ENCODE measurements at regions not wholly inside any gene's neighbourhood (a gene's known extent, or its start where the extent isn't known, plus 50 kb on each side); places are given as distances from the start of the nearest gene placed in this dataset.

DNA sequence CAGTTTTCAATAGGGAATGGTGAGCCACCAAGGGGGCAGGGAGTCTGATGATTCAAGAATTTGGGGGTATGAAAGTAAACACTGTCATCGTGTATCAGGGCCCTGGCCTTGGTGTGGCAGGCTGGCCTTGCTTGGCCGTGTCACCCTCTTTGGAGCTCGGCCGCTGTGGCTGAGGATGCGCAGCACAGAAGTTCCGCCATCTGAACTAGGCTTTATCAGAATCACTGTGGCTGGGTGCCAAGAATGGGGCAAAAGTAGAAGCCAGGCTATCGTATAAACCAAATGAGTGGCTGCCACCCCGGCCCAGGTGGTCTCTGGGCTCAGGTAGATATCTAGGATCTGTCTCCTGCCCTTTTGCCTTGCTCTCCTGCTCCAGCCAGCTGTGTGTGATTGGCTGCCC is 137.4 kb downstream of the PAPOLA start:
- POLR2A ChIA-PET (ENCODE audit: low non-redundant PET): no interaction called here
- Histone ChIP-seq H3K36me3 (ENCODE audit: insufficient read depth, low read length, poor library complexity, severe bottlenecking) (no peaks in the 10 kb centered on the region), H3K27ac (ENCODE audit: low read depth, low read length, poor library complexity, severe bottlenecking) (no peak overlapping the region), H3K9me3 (ENCODE audit: low read depth, low read length, poor library complexity, severe bottlenecking) (no peaks in the 10 kb centered on the region), H3K4me1 (ENCODE audit: insufficient read depth, low read length, poor library complexity, severe bottlenecking) (no peaks in the 10 kb centered on the region), H3K4me3 (ENCODE audit: low read depth, low read length, poor library complexity, severe bottlenecking) (no peak overlapping the region), H3K27me3 (replicated peaks; ENCODE audit: insufficient read depth, low read depth, low read length, poor library complexity) (no peaks in the 10 kb centered on the region)
- CTCF ChIA-PET: no interaction called here
- no peak for DNase-seq (ENCODE audit: low spot score)
- intact Hi-C loops (cut with micrococcal nuclease; ENCODE audit: unreplicated experiment): no loop called here
- no TSS peak for BruUV-seq (replicated peaks)
- TF ChIP-seq CTCF (conservative IDR thresholded peaks at IDR 0.05; ENCODE audit: low read depth, low read length) (no peak), EZH2 (IDR thresholded peaks at IDR 0.05; ENCODE audit: borderline replicate concordance, low read depth, low read length, poor library complexity, severe bottlenecking) (no peak)

- H3K27ac ChIP-seq (ENCODE audit: low read depth, low read length, poor library complexity, severe bottlenecking): no peak overlapping the region
- no peaks in the 10 kb centered on the region for H3K36me3 ChIP-seq (ENCODE audit: insufficient read depth, low read length, poor library complexity, severe bottlenecking)
- BruUV-seq (replicated peaks): no TSS peak
- peaks cover 7% of the 10 kb centered on the region for H3K9me3 ChIP-seq (ENCODE audit: low read depth, low read length, poor library complexity, severe bottlenecking)
- no peaks in the 10 kb centered on the region for H3K27me3 ChIP-seq (replicated peaks; ENCODE audit: insufficient read depth, low read depth, low read length, poor library complexity)
- DNase-seq (ENCODE audit: low spot score): no peak
- TF ChIP-seq EZH2 (IDR thresholded peaks at IDR 0.05; ENCODE audit: borderline replicate concordance, low read depth, low read length, poor library complexity, severe bottlenecking) (no peak), CTCF (conservative IDR thresholded peaks at IDR 0.05; ENCODE audit: low read depth, low read length) (no peak)
- no peaks in the 10 kb centered on the region for H3K4me1 ChIP-seq (ENCODE audit: insufficient read depth, low read length, poor library complexity, severe bottlenecking)
- ChIA-PET CTCF (no interaction called here), POLR2A (ENCODE audit: low non-redundant PET) (no interaction called here)
- intact Hi-C loops (cut with micrococcal nuclease; ENCODE audit: unreplicated experiment): no loop called here
- no peak overlapping the region for H3K4me3 ChIP-seq (ENCODE audit: low read depth, low read length, poor library complexity, severe bottlenecking)
These were observed 146.5 kb downstream of the PAPOLA start for GRCh38 chr14:96648506-96649326.

DNA sequence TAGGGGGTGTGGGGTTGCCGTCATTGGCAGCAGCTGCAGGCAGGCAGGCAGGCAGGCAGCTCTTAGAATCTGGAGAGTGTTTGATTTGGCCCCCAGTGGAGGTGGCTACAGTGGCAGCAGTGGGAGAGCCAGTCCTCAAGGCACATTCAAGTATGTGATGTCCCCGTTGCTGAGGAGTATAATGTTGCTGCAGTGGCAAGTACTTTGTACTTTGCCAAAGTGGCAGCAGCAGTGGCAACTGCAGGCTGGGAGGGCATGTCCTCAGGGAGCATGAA is 147.1 kb downstream of the PAPOLA start:
- peaks cover 7% of the 10 kb centered on the region for H3K9me3 ChIP-seq (ENCODE audit: low read depth, low read length, poor library complexity, severe bottlenecking)
- no peaks in the 10 kb centered on the region for H3K36me3 ChIP-seq (ENCODE audit: insufficient read depth, low read length, poor library complexity, severe bottlenecking)
- intact Hi-C loops (cut with micrococcal nuclease; ENCODE audit: unreplicated experiment): no loop called here
- BruUV-seq (replicated peaks): no TSS peak
- no peak for DNase-seq (ENCODE audit: low spot score)
- CTCF ChIA-PET: no interaction called here
- H3K27me3 ChIP-seq (replicated peaks; ENCODE audit: insufficient read depth, low read depth, low read length, poor library complexity): no peaks in the 10 kb centered on the region
- H3K4me3 ChIP-seq (ENCODE audit: low read depth, low read length, poor library complexity, severe bottlenecking): no peak overlapping the region
- POLR2A ChIA-PET (ENCODE audit: low non-redundant PET): no interaction called here
- no peak overlapping the region for H3K27ac ChIP-seq (ENCODE audit: low read depth, low read length, poor library complexity, severe bottlenecking)
- TF ChIP-seq EZH2 (IDR thresholded peaks at IDR 0.05; ENCODE audit: borderline replicate concordance, low read depth, low read length, poor library complexity, severe bottlenecking) (no peak), CTCF (conservative IDR thresholded peaks at IDR 0.05; ENCODE audit: low read depth, low read length) (no peak)
- H3K4me1 ChIP-seq (ENCODE audit: insufficient read depth, low read length, poor library complexity, severe bottlenecking): no peaks in the 10 kb centered on the region
